CD14-positive monocyte (primary cell): ENCODE measurements at regions not wholly inside any gene's neighbourhood (a gene's known extent, or its start where the extent isn't known, plus 50 kb on each side); places are given as distances from the start of the nearest gene placed in this dataset.

ENCODE experiments used
- DNase-seq, 3 donors: peaks; one replicate each; pipeline ENCODE4 v3.0.0-alpha.2; 2011 to 2022
- H2AFZ ChIP-seq: 2 replicates; pipeline ENCODE4 v1.6.0; 2012; ENCODE audit warnings: mild to moderate bottlenecking, low read depth, low read length, inconsistent platforms; ENCODE audit not compliant: insufficient read depth, poor library complexity, severe bottlenecking
- H3K27ac ChIP-seq, 2 donors: 1 replicate in 1 of 2; 2 replicates in 1 of 2; pipeline ENCODE4 v1.5.1; 2012 to 2013; ENCODE audit warnings: low read length in 2 of 2, control low read depth in 1 of 2, inconsistent platforms in 1 of 2, low read depth in 1 of 2, mild to moderate bottlenecking in 1 of 2
- H3K27me3 ChIP-seq, 2 donors: one replicate each; pipeline versions ENCODE4 v1.6.0 to v1.6.1; 2011 to 2013; ENCODE audit warnings: low read length in 2 of 2; ENCODE audit not compliant: control insufficient read depth in 2 of 2, insufficient read depth in 2 of 2
- H3K36me3 ChIP-seq, 2 donors: replicated peaks in 1 of 2; 1 replicate in 1 of 2; 2 replicates in 1 of 2; pipeline versions ENCODE4 v1.5.1 to v1.6.1; 2012 to 2013; ENCODE audit warnings: low read length in 2 of 2, control low read depth in 1 of 2, inconsistent platforms in 1 of 2, mild to moderate bottlenecking in 1 of 2; ENCODE audit not compliant: insufficient read depth in 2 of 2, control insufficient read depth in 1 of 2
- H3K4me1 ChIP-seq, 2 donors: 1 replicate in 1 of 2; 2 replicates in 1 of 2; pipeline versions ENCODE4 v1.5.1 to v1.6.1; 2012 to 2013; ENCODE audit warnings: low read length in 2 of 2, control low read depth in 1 of 2, inconsistent platforms in 1 of 2, mild to moderate bottlenecking in 1 of 2, moderate library complexity in 1 of 2; ENCODE audit not compliant: insufficient read depth in 2 of 2, control insufficient read depth in 1 of 2
- H3K4me2 ChIP-seq: replicated peaks from 2 replicates; pipeline ENCODE3; 2012; ENCODE audit warnings: low read length, moderate library complexity, mild to moderate bottlenecking; ENCODE audit not compliant: poor library complexity, severe bottlenecking; ENCODE audit errors: extremely low read depth
- H3K4me3 ChIP-seq, 3 experiments: fragments of 200-600 bp in 1 of 3; sonication (generic) in 1 of 3; replicated peaks in 1 of 3; 1 replicate in 2 of 3; 2 replicates in 1 of 3; pipeline ENCODE4 v1.5.1; 2011 to 2013; ENCODE audit warnings: low read length in 3 of 3, mild to moderate bottlenecking in 3 of 3, control low read depth in 2 of 3, low read depth in 2 of 3, inconsistent platforms in 1 of 3, moderate library complexity in 1 of 3
- H3K79me2 ChIP-seq: 2 replicates; pipeline ENCODE4 v1.6.0; 2012; ENCODE audit warnings: mild to moderate bottlenecking, control low read depth, inconsistent platforms, low read length, moderate library complexity; ENCODE audit not compliant: insufficient read depth
- H3K9ac ChIP-seq: 2 replicates; pipeline ENCODE4 v1.6.0; 2017; ENCODE audit warnings: low read length, mild to moderate bottlenecking; ENCODE audit not compliant: insufficient read depth, poor library complexity, severe bottlenecking
- H3K9me3 ChIP-seq, 2 donors: replicated peaks in 1 of 2; 1 replicate in 1 of 2; 2 replicates in 1 of 2; pipeline versions ENCODE4 v1.5.1 to v1.6.1; 2012 to 2013; ENCODE audit warnings: low read length in 2 of 2, control low read depth in 1 of 2; ENCODE audit not compliant: control insufficient read depth in 1 of 2, insufficient read depth in 1 of 2
- H4K20me1 ChIP-seq: 2 replicates; pipeline ENCODE4 v1.6.0; 2012; ENCODE audit warnings: mild to moderate bottlenecking, low read length, control low read depth, moderate library complexity; ENCODE audit not compliant: insufficient read depth
- H3K27ac Mint-ChIP-seq, 7 donors: one replicate each; pipeline ENCODE4 v1.8.0; 2020; ENCODE audit warnings: mild to moderate bottlenecking in 7 of 7, mixed read lengths in 7 of 7, moderate library complexity in 6 of 7, inconsistent platforms in 2 of 7
- H3K27me3 Mint-ChIP-seq, 3 donors: one replicate each; pipeline ENCODE4 v1.8.0; 2021 to 2022; ENCODE audit warnings: low read depth in 3 of 3, mild to moderate bottlenecking in 3 of 3, mixed read lengths in 3 of 3, moderate library complexity in 3 of 3, inconsistent platforms in 1 of 3
- H3K36me3 Mint-ChIP-seq, 2 donors: one replicate each; pipeline ENCODE4 v1.8.0; 2020; ENCODE audit warnings: mixed read lengths in 2 of 2, inconsistent platforms in 1 of 2, mild to moderate bottlenecking in 1 of 2
- H3K4me1 Mint-ChIP-seq: one replicate; pipeline ENCODE4 v1.8.0; 2020; ENCODE audit warnings: mild to moderate bottlenecking, mixed read lengths
- H3K4me3 Mint-ChIP-seq, 2 donors: one replicate each; pipeline ENCODE4 v1.8.0; 2020; ENCODE audit warnings: mild to moderate bottlenecking in 2 of 2, mixed read lengths in 2 of 2, moderate library complexity in 1 of 2
- H3K9me3 Mint-ChIP-seq, 7 donors: one replicate each; pipeline ENCODE4 v1.8.0; 2020 to 2022; ENCODE audit warnings: mixed read lengths in 7 of 7, mild to moderate bottlenecking in 6 of 7, moderate library complexity in 6 of 7, inconsistent platforms in 2 of 7
- CTCF ChIP-seq: fragments of 200-600 bp; IDR thresholded peaks from one replicate; pipeline ENCODE4 v1.8.0; 2022; ENCODE audit warnings: antibody characterized with exemption, mild to moderate bottlenecking
- WGBS: methylation state at CpG from one replicate; pipeline ENCODE4 v1.1.5; 2013; ENCODE audit warnings: missing lambda C conversion rate; ENCODE audit not compliant: insufficient coverage; 5-methylcytosine and 5-hydroxymethylcytosine counted together
- intact Hi-C, 2 donors: fragments of 100-400 bp; cut with micrococcal nuclease; formaldehyde crosslinking; loops; one replicate each; pipeline versions ENCODE4 v1.15.0 to v1.15.1; 2023

GRCh38 chr18:38481576-38481975 lies 916.0 kb upstream of the CELF4 start:
- 40% methylated on average over 1 of the region's 5 CpGs for WGBS
- intact Hi-C loops, result no loop called here
- H3K4me1 Mint-ChIP-seq, result no peaks in the 10 kb centered on the region

GRCh38 chr18:38475686-38476085 lies 910.1 kb upstream of the CELF4 start:
- no peak overlapping the region for H3K4me3 ChIP-seq
- H3K79me2 ChIP-seq, result no peaks in the 10 kb centered on the region
- no peaks in the 10 kb centered on the region for H4K20me1 ChIP-seq
- no peak overlapping the region for H3K27ac ChIP-seq
- no peaks in the 10 kb centered on the region for H3K4me1 ChIP-seq
- H3K9me3 Mint-ChIP-seq, result peaks cover 0 to 7% (median 4%) of the 10 kb centered on the region in 7 donors
- H3K27me3 Mint-ChIP-seq, result peaks cover 0 to 2% (median 0%) of the 10 kb centered on the region in 3 donors
- H3K4me3 Mint-ChIP-seq, result no peak overlapping the region
- TF ChIP-seq CTCF, result no peak
- H3K9ac ChIP-seq, result no peak overlapping the region
- H3K27me3 ChIP-seq, result no peaks in the 10 kb centered on the region
- no peak overlapping the region for H3K4me2 ChIP-seq
- no peaks in the 10 kb centered on the region for H3K4me1 Mint-ChIP-seq
- intact Hi-C loops, result no loop called here
- 100% methylated on average over 1 of the region's 2 CpGs for WGBS
- H3K9me3 ChIP-seq, result peaks cover 0 to 6% of the 10 kb centered on the region in 2 donors
- H3K27ac Mint-ChIP-seq, result no peak overlapping the region
- H3K36me3 Mint-ChIP-seq, result no peaks in the 10 kb centered on the region
- no peak for DNase-seq
- no peaks in the 10 kb centered on the region for H3K36me3 ChIP-seq
- H2AFZ ChIP-seq, result no peak overlapping the region

More at GRCh38 chr18:38481576-38481975, 916.0 kb upstream of the CELF4 start:
- no peak overlapping the region for H3K4me3 Mint-ChIP-seq
- no peak overlapping the region for H3K27ac Mint-ChIP-seq
- no peak overlapping the region for H3K27ac ChIP-seq
- H3K9me3 Mint-ChIP-seq, result peaks cover 0 to 7% (median 2%) of the 10 kb centered on the region in 7 donors
- H3K36me3 Mint-ChIP-seq, result no peaks in the 10 kb centered on the region
- no peak overlapping the region for H3K4me2 ChIP-seq
- H3K4me1 ChIP-seq, result no peaks in the 10 kb centered on the region
- DNase-seq, result no peak
- no peaks in the 10 kb centered on the region for H3K27me3 ChIP-seq
- peaks cover 2 to 6% of the 10 kb centered on the region in 2 donors for H3K9me3 ChIP-seq
- no peak for TF ChIP-seq CTCF
- no peak overlapping the region for H3K4me3 ChIP-seq
- no peaks in the 10 kb centered on the region for H3K79me2 ChIP-seq
- no peaks in the 10 kb centered on the region for H3K27me3 Mint-ChIP-seq
- no peak overlapping the region for H2AFZ ChIP-seq
- H3K9ac ChIP-seq, result no peak overlapping the region
- H4K20me1 ChIP-seq, result no peaks in the 10 kb centered on the region
- H3K36me3 ChIP-seq, result no peaks in the 10 kb centered on the region
